ENCODE measurements at regions not wholly inside any gene's neighbourhood (a gene's known extent, or its start where the extent isn't known, plus 50 kb on each side); places are given as distances from the start of the nearest gene placed in this dataset.
"Not testable (repeated sequence)": the region's sequence is repeated elsewhere in the genome, so short reads cannot be mapped to it uniquely, and the experiment has no call there.

- TF ChIP-seq SUZ12 (IDR thresholded peaks at IDR 0.05): no peak
- TF ChIP-seq CTBP1 (IDR thresholded peaks at IDR 0.05; ENCODE audit: borderline replicate concordance): no peak
- no peak for TF ChIP-seq TARDBP (IDR thresholded peaks at IDR 0.05)
- no peak for TF ChIP-seq ZNF384 (IDR thresholded peaks at IDR 0.05)
- no peak for TF ChIP-seq FOXK2 (IDR thresholded peaks at IDR 0.05)
- TF ChIP-seq ELF4 (IDR thresholded peaks at IDR 0.05): no peak
- no peak for TF ChIP-seq BHLHE40 (IDR thresholded peaks at IDR 0.05; ENCODE audit: borderline replicate concordance)
- no peak for TF ChIP-seq HDGF (IDR thresholded peaks at IDR 0.05; ENCODE audit: borderline replicate concordance)
- no peak for TF ChIP-seq FOXM1 (IDR thresholded peaks at IDR 0.05; ENCODE audit: borderline replicate concordance)
- TF ChIP-seq FOXA1 (IDR thresholded peaks at IDR 0.05): no peak
- no peak for TF ChIP-seq PKNOX1 (IDR thresholded peaks at IDR 0.05)
- TF ChIP-seq NFRKB (IDR thresholded peaks at IDR 0.05): no peak
- no peak for TF ChIP-seq LEF1 (IDR thresholded peaks at IDR 0.05; ENCODE audit: borderline replicate concordance)
- TF ChIP-seq SP1 (IDR thresholded peaks at IDR 0.05): no peak
- ChIA-PET POLR2A (no interaction called here), CTCF (no interaction called here)
- DNase-seq (ENCODE audit: extremely low spot score): no peak
Measured at GRCh38 chr17:65307081-65307960, 170.2 kb downstream of the RGS9 start.

- TF ChIP-seq FOXM1 (IDR thresholded peaks at IDR 0.05; ENCODE audit: borderline replicate concordance) (no peak), BHLHE40 (IDR thresholded peaks at IDR 0.05; ENCODE audit: borderline replicate concordance) (no peak), LEF1 (IDR thresholded peaks at IDR 0.05; ENCODE audit: borderline replicate concordance) (no peak), FOXA1 (IDR thresholded peaks at IDR 0.05) (no peak), HDGF (IDR thresholded peaks at IDR 0.05; ENCODE audit: borderline replicate concordance) (no peak), SP1 (IDR thresholded peaks at IDR 0.05) (no peak), FOXK2 (IDR thresholded peaks at IDR 0.05) (no peak), L3MBTL2 (conservative IDR thresholded peaks at IDR 0.05) (no peak), ZNF384 (IDR thresholded peaks at IDR 0.05) (no peak), NFRKB (IDR thresholded peaks at IDR 0.05) (no peak), TARDBP (IDR thresholded peaks at IDR 0.05) (no peak), ELF4 (IDR thresholded peaks at IDR 0.05) (no peak), ARNT (IDR thresholded peaks at IDR 0.05) (no peak), PKNOX1 (IDR thresholded peaks at IDR 0.05) (no peak), CTBP1 (IDR thresholded peaks at IDR 0.05; ENCODE audit: borderline replicate concordance) (no peak), SUZ12 (IDR thresholded peaks at IDR 0.05) (no peak)
- POLR2A ChIA-PET: no interaction called here
- CTCF ChIA-PET: interaction anchor here (1.0 kb wide), 1 partner anchor 11 kb away, joined by 3 read pairs; no protein-coding TSS in a partner anchor
- DNase-seq (ENCODE audit: extremely low spot score): no peak
Measured at GRCh38 chr17:65305778-65306177, 168.6 kb downstream of the RGS9 start.

DNA sequence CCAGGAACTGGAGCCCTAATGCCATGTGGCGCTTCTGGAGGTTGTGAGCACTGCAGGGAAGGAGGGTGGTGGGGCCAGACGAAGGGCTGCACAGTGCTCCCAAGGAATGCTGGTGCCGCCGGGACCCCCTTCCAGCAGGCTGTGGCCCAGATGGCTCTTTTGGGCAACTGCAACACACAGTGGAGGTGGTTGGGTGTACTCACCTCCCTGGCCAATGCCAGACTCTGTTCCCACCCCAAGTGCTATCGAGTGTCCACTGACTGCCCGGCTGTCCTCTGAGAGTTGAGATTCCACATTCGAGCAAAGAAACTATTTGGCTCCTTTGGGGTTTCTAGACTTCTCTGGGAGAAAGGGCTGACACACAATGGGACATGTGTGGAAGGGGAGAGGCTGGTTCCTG lies 167.9 kb downstream of the RGS9 start:
- POLR2A ChIA-PET: no interaction called here
- CTCF ChIA-PET: no interaction called here
- TF ChIP-seq FOXK2 (IDR thresholded peaks at IDR 0.05) (no peak), SUZ12 (IDR thresholded peaks at IDR 0.05) (no peak), ARNT (IDR thresholded peaks at IDR 0.05) (no peak), CTBP1 (IDR thresholded peaks at IDR 0.05; ENCODE audit: borderline replicate concordance) (no peak), PKNOX1 (IDR thresholded peaks at IDR 0.05) (no peak)

GRCh38 chr17:65301882-65302281 lies 164.7 kb downstream of the RGS9 start:
- POLR2A ChIA-PET; DNase-seq (ENCODE audit: extremely low spot score): not testable (repeated sequence)
- CTCF ChIA-PET: interaction anchor here (0.9 kb wide), 1 partner anchor 7 kb away, joined by 3 read pairs; no protein-coding TSS in a partner anchor

More for the DNA sequence above, 167.9 kb downstream of the RGS9 start:
- DNase-seq (ENCODE audit: extremely low spot score): no peak

- POLR2A ChIA-PET: no interaction called here
- no peak for DNase-seq (ENCODE audit: extremely low spot score)
- TF ChIP-seq ARNT (IDR thresholded peaks at IDR 0.05): no peak
- CTCF ChIA-PET: no interaction called here
Measured at GRCh38 chr17:65301184-65301583, 164.0 kb downstream of the RGS9 start.

GRCh38 chr17:65297916-65298315 lies 160.7 kb downstream of the RGS9 start:
- no peak for DNase-seq (ENCODE audit: extremely low spot score)
- ChIA-PET CTCF (interaction anchor here (0.6 kb wide), 1 partner anchor 496 kb away, joined by 3 read pairs; no protein-coding TSS in a partner anchor), POLR2A (no interaction called here)
- TF ChIP-seq ZNF384 (IDR thresholded peaks at IDR 0.05): no peak
- no peak for TF ChIP-seq ARNT (IDR thresholded peaks at IDR 0.05)
- TF ChIP-seq FOXA1 (IDR thresholded peaks at IDR 0.05): no peak
- TF ChIP-seq LEF1 (IDR thresholded peaks at IDR 0.05; ENCODE audit: borderline replicate concordance): no peak
- TF ChIP-seq ELF4 (IDR thresholded peaks at IDR 0.05): no peak
- no peak for TF ChIP-seq FOXM1 (IDR thresholded peaks at IDR 0.05; ENCODE audit: borderline replicate concordance)
- no peak for TF ChIP-seq PKNOX1 (IDR thresholded peaks at IDR 0.05)
- TF ChIP-seq FOXK2 (IDR thresholded peaks at IDR 0.05): no peak
- no peak for TF ChIP-seq SP1 (IDR thresholded peaks at IDR 0.05)
- no peak for TF ChIP-seq CTBP1 (IDR thresholded peaks at IDR 0.05; ENCODE audit: borderline replicate concordance)
- TF ChIP-seq SUZ12 (IDR thresholded peaks at IDR 0.05): no peak
- TF ChIP-seq NFRKB (IDR thresholded peaks at IDR 0.05): no peak
- no peak for TF ChIP-seq BHLHE40 (IDR thresholded peaks at IDR 0.05; ENCODE audit: borderline replicate concordance)
- no peak for TF ChIP-seq L3MBTL2 (conservative IDR thresholded peaks at IDR 0.05)
- no peak for TF ChIP-seq HDGF (IDR thresholded peaks at IDR 0.05; ENCODE audit: borderline replicate concordance)
- TF ChIP-seq TARDBP (IDR thresholded peaks at IDR 0.05): no peak

All from HEK293T (cell line).